ENCODE measurements at regions not wholly inside any gene's neighbourhood (a gene's known extent, or its start where the extent isn't known, plus 50 kb on each side); places are given as distances from the start of the nearest gene placed in this dataset.

GRCh38 chr2:18889565-18890332 lies 300.4 kb upstream of the NT5C1B start:
- TF ChIP-seq, protein P1, sequence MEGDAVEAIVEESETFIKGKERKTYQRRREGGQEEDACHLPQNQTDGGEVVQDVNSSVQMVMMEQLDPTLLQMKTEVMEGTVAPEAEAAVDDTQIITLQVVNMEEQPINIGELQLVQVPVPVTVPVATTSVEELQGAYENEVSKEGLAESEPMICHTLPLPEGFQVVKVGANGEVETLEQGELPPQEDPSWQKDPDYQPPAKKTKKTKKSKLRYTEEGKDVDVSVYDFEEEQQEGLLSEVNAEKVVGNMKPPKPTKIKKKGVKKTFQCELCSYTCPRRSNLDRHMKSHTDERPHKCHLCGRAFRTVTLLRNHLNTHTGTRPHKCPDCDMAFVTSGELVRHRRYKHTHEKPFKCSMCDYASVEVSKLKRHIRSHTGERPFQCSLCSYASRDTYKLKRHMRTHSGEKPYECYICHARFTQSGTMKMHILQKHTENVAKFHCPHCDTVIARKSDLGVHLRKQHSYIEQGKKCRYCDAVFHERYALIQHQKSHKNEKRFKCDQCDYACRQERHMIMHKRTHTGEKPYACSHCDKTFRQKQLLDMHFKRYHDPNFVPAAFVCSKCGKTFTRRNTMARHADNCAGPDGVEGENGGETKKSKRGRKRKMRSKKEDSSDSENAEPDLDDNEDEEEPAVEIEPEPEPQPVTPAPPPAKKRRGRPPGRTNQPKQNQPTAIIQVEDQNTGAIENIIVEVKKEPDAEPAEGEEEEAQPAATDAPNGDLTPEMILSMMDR (IDR thresholded peaks at IDR 0.05; ENCODE audit: low read depth, low read length): no peak
- ChIA-PET POLR2A (no interaction called here), CTCF (interaction anchor here (1.2 to 1.5 kb wide), 2 partner anchors 34 to 140 kb away, joined by 3 to 4 read pairs; no protein-coding TSS in a partner anchor)

DNA sequence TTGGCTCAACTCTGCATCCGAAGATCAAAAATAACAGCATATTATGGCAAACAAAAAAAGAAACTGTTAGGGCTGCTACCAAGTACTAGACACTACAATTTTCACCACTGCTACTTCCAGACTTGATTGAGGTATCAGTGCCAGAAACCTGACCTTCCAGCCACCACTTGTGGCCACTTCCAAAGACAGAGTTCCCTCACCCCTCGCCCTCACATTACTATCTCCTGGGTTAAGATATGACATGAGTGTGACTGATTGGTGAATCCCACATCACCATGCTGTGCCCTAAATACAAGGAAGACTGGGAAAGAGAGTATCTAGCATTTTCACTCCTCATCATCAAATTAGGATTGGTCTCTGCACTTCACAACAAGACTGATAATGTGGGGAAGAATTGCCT lies 296.1 kb upstream of the NT5C1B start:
- ChIA-PET POLR2A (no interaction called here), CTCF (interaction anchor here (1.0 kb wide), 1 partner anchor 365 kb away, joined by 3 read pairs; no protein-coding TSS in a partner anchor)
- H3K27ac ChIP-seq (ENCODE audit: low read depth, low read length): no peak overlapping the region
- no peak for DNase-seq (ENCODE audit: low read depth, low spot score)
- no peak overlapping the region for H3K4me3 ChIP-seq (ENCODE audit: low read depth, low read length)
- H3K9me3 ChIP-seq (ENCODE audit: control insufficient read depth, insufficient read depth, low read length): no peaks in the 10 kb centered on the region; the same call in 1 of the 2 replicates
- TF ChIP-seq, protein P1 (IDR thresholded peaks at IDR 0.05; ENCODE audit: low read depth, low read length): no peak
- H3K27me3 ChIP-seq (ENCODE audit: control insufficient read depth, insufficient read depth, low read length): no peaks in the 10 kb centered on the region

More at GRCh38 chr2:18889565-18890332, 300.4 kb upstream of the NT5C1B start:
- no peak for DNase-seq (ENCODE audit: low read depth, low spot score)
- H3K27me3 ChIP-seq (ENCODE audit: control insufficient read depth, insufficient read depth, low read length): no peaks in the 10 kb centered on the region
- no peaks in the 10 kb centered on the region; the same call in 1 of the 2 replicates for H3K9me3 ChIP-seq (ENCODE audit: control insufficient read depth, insufficient read depth, low read length)
- no peak overlapping the region for H3K27ac ChIP-seq (ENCODE audit: low read depth, low read length)
- no peak overlapping the region for H3K4me3 ChIP-seq (ENCODE audit: low read depth, low read length)

- Histone ChIP-seq H3K27me3 (ENCODE audit: control insufficient read depth, insufficient read depth, low read length) (no peaks in the 10 kb centered on the region), H3K9me3 (ENCODE audit: control insufficient read depth, insufficient read depth, low read length) (no peaks in the 10 kb centered on the region; the same call in 1 of the 2 replicates), H3K27ac (ENCODE audit: low read depth, low read length) (no peak overlapping the region), H3K4me3 (ENCODE audit: low read depth, low read length) (no peak overlapping the region)
- CTCF ChIA-PET: no interaction called here
- POLR2A ChIA-PET: interaction anchor here (0.6 kb wide), 1 partner anchor 118 kb away, joined by 3 read pairs; no protein-coding TSS in a partner anchor
- TF ChIP-seq, protein P1 (IDR thresholded peaks at IDR 0.05; ENCODE audit: low read depth, low read length): peak; percentile 35; the same call in 1 of the 2 replicates
- DNase-seq (ENCODE audit: low read depth, low spot score): no peak
Measured at GRCh38 chr2:18883616-18884456, 294.5 kb upstream of the NT5C1B start.

GRCh38 chr2:18871430-18871829 lies 282.1 kb upstream of the NT5C1B start:
- ChIA-PET CTCF (no interaction called here), POLR2A (no interaction called here)
- DNase-seq (ENCODE audit: low read depth, low spot score): no peak
- Histone ChIP-seq H3K4me3 (ENCODE audit: low read depth, low read length) (no peak overlapping the region), H3K9me3 (ENCODE audit: control insufficient read depth, insufficient read depth, low read length) (no peaks in the 10 kb centered on the region), H3K27ac (ENCODE audit: low read depth, low read length) (no peak overlapping the region), H3K27me3 (ENCODE audit: control insufficient read depth, insufficient read depth, low read length) (no peaks in the 10 kb centered on the region)
- TF ChIP-seq, protein P1 (IDR thresholded peaks at IDR 0.05; ENCODE audit: low read depth, low read length): no peak
